HG03457 (cell line): ENCODE measurements at regions not wholly inside any gene's neighbourhood (a gene's known extent, or its start where the extent isn't known, plus 50 kb on each side); places are given as distances from the start of the nearest gene placed in this dataset.

Source experiments
- ATAC-seq: cut with Tn5 transposase; IDR thresholded peaks from one replicate; pipeline ENCODE4 v1.9.1; 2021; ENCODE audit warnings: moderate number of reproducible peaks; ENCODE audit not compliant: unreplicated experiment

DNA sequence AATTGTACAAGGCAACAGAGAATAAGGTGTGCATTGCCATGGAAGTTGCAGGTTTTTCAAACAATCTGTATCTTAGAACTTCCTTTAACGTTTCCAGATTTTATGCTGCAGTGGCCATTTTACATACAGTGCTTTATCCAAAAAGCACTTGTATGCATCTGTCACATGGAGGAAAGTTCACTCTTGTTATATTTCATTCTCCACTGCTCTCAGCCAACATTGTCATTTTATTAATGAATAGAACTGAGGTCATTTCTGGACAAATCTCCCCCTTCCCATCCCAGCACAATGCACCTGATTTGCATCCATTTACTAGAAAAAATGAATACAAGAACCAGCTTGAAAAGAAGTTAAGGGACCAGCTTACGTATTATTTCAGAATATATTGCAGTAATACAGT is 342.0 kb downstream of the USP25 start:
- no peak for ATAC-seq

- no peak for ATAC-seq
These were observed 342.4 kb downstream of the USP25 start for GRCh38 chr21:16072221-16072620.

DNA sequence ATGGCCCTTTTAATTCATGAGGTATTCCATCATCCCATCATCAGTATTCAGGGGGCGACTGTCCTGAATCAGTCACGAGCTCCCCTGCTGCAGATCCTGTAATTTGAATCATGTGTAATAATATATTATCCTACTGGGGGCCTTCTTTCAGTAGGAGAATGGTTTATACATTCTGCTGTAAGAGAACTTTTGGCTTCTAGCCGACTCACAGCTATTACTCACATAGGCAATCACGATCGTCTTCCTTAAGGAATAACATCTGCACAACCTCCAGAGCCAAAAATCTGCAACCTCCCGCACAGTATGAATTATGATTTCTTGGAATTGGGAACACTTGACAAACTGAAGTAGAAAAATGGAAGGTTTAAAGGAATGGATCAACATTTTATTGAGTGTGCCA is 343.0 kb downstream of the USP25 start:
- no peak for ATAC-seq

- no peak for ATAC-seq
These were observed 343.8 kb downstream of the USP25 start for GRCh38 chr21:16073586-16073985.

DNA sequence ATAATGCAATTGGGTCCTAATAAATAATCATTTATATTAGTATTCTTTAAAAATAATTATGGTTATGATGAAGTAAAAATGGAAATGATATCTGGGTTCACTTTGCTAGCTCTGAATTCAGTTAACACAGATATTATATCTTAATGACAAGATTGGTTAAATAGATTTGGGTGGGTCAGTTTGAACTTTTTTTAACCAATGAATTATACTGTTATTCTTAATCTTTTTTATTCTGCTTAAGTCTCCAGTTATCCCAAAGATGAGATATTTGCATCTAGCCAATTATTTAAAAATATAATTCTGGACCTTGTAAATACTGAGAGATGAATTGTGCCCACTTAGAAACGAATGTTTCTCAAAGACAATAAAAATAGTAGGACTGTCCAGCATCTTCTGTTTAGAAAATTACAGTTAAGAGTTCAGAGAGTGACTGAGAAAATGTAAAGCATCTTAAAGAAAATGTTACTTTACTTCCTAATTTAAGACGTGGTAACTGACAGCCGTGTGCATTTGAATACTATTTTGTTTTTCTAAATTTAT is 345.2 kb downstream of the USP25 start:
- ATAC-seq: no peak

- no peak for ATAC-seq
These were observed 346.0 kb downstream of the USP25 start for GRCh38 chr21:16075649-16076282.

- no peak for ATAC-seq
These were observed 346.7 kb downstream of the USP25 start for GRCh38 chr21:16076465-16076864.

GRCh38 chr21:16078382-16078781 is 348.6 kb downstream of the USP25 start:
- ATAC-seq: no peak

DNA sequence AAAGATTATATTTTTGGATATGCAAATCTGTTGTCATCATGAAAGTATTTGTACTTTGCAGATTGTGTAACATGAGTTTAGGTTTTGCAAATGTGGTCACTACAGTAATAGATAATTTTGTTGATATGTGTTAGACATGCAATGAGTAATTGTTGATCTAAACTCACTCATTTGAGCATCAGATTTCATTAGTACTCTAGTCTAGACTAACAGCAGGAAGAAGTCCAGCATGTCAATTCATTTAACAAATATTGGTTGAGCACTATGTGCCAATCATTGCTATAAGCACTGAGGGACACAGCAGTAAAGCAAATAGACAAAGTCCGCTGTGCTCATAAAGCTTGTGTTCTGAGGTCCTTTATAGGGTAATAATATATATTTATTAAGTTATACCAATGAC is 350.0 kb downstream of the USP25 start:
- ATAC-seq: no peak

GRCh38 chr21:16081304-16081703 is 351.5 kb downstream of the USP25 start:
- ATAC-seq: no peak

DNA sequence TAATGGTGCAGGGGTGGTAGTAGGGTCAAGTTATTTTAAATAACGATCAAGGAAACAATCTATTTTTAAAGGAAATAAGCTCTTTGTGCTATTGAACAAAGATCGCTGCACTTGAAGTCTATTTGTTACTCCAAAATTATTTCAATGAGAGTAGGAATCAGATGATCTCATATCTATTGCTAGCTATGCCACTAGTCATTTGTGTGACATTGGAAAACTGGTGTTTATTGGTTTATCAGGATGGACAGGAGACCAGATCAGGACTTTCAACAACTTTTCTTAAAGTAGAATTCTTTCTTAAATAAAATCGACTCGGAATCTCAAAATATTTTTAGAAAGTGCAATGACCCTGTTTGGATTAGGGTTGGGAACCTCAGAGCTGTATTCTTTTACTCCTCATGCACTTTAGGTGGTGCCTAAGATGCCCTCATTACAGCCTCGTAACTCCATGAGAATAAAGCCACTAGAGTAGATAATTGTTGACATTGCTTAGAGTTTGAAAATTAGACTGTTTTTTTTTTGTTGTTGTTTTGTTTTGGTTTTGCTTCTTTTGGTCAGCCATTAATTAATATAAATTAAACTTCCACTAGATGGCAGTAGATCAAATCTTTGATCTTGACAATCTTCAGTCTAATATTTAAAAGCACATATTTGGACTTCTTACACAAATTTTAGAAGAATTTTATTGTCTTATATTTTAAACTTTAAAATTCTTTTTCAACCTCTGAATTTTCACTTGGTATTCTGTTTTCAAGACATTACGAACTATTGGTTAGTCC is 352.4 kb downstream of the USP25 start:
- ATAC-seq: no peak

DNA sequence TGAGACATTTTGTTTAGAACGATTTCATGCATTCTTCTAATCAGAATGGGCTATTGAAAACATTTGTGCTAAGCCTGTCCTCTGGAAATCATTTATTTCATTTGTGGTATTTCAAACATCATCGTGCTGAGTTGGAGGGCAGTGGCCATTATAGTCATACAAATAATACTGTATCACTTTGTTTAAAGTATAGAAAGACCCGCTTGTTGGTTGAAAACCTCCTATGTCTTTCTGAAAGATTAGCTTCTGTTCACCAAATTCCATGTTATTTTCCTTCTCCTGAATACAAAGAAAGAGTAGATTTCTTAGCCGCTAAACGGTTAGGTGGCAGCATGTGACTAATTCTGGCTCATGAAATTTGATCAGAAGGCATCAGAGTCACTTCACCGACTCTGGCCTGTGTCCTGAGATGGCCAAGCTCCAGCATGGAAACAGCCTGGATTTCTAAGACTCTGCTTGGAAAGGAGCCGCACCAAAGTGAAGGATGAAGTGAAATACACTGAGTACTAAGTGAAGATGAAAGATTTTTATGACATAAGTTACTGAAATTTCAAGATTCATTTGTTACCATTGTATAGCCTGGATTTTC is 355.1 kb downstream of the USP25 start:
- no peak for ATAC-seq

GRCh38 chr21:16085421-16085820 is 355.6 kb downstream of the USP25 start:
- no peak for ATAC-seq

DNA sequence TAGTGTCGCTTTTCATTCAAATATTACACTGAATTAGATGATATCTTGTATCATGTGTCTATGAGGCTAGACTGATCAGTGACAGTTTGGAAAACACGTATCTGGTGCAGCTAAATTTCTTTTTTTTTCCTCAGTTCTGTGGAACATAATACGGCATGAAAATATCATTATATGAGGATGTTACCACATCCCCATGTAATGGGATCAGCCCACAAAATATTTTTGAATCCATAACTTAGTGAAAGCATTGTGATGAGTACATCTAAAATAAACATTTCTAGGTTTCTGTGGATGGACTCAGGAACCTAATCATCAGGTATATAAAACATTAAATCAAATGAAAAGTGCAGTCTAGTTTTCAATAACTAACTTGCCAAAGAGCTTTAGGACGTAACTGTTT is 356.3 kb downstream of the USP25 start:
- ATAC-seq: no peak

- no peak for ATAC-seq
These were observed 357.2 kb downstream of the USP25 start for GRCh38 chr21:16086936-16087335.

- ATAC-seq: no peak
These were observed 357.7 kb downstream of the USP25 start for GRCh38 chr21:16087523-16087922.

GRCh38 chr21:16088056-16088455 is 358.3 kb downstream of the USP25 start:
- ATAC-seq: no peak

GRCh38 chr21:16095005-16095404 is 365.2 kb downstream of the USP25 start:
- no peak for ATAC-seq

DNA sequence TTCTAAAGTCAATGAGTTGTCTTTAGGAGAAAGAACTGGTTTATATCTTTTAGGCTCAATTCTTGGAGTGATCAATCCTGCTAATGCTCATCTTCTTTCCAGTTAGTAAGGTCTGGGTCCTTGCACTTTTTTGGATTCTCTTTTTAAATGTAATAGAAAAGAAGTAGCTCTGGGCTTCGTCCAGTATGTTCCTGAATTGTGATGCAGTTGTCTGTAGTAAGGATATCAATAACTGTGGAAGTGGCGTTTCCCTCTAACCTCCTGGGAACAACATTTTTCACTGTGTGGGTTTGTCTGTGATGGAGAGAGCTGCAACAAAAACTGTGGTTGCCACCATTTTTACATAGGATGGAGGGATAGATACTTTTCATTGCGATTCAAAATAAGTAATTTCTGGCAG is 367.2 kb downstream of the USP25 start:
- no peak for ATAC-seq

- no peak for ATAC-seq
These were observed 372.3 kb downstream of the USP25 start for GRCh38 chr21:16102113-16102512.

GRCh38 chr21:16108561-16109075 is 378.8 kb downstream of the USP25 start:
- no peak for ATAC-seq
